CD4-positive, alpha-beta memory T cell (primary cell): ENCODE measurements at regions not wholly inside any gene's neighbourhood (a gene's known extent, or its start where the extent isn't known, plus 50 kb on each side); places are given as distances from the start of the nearest gene placed in this dataset.

Source experiments
- CTCF ChIA-PET: fragments of 350-600 bp; sonication (Branson Sonifier 250); formaldehyde crosslinking; loops from one replicate; lab custom pipeline; 2021; ENCODE audit warnings: inconsistent platforms; ENCODE audit not compliant: partially characterized antibody; lab: Charles Lee
- POLR2A ChIA-PET: fragments of 350-600 bp; sonication (Branson Sonifier 250); formaldehyde crosslinking; loops from one replicate; lab custom pipeline; 2021; ENCODE audit not compliant: partially characterized antibody; lab: Charles Lee
- DNase-seq, 5 donors: peaks; one replicate each; pipeline versions ENCODE4 v3.0.0 to v3.0.0-alpha.2; 2020 to 2022; ENCODE audit warnings: mixed read lengths in 1 of 5
- H3K27ac ChIP-seq: one replicate; pipeline ENCODE4 v1.7.0; 2013; ENCODE audit warnings: low read depth, low read length
- H3K27me3 ChIP-seq: 2 replicates; pipeline ENCODE4 v1.7.0; 2013; ENCODE audit warnings: mild to moderate bottlenecking, low read length, moderate library complexity; ENCODE audit not compliant: insufficient read depth
- H3K36me3 ChIP-seq: 2 replicates; pipeline ENCODE4 v1.7.0; 2013; ENCODE audit warnings: mild to moderate bottlenecking, low read length, moderate library complexity; ENCODE audit not compliant: insufficient read depth
- H3K4me1 ChIP-seq: 2 replicates; pipeline ENCODE4 v1.7.0; 2013; ENCODE audit warnings: mild to moderate bottlenecking, low read length, moderate library complexity; ENCODE audit not compliant: insufficient read depth
- H3K4me3 ChIP-seq, 2 donors: one replicate each; pipeline ENCODE4 v1.7.0; 2013; ENCODE audit warnings: low read length in 2 of 2, mild to moderate bottlenecking in 1 of 2
- H3K9me3 ChIP-seq, 2 donors: one replicate each; pipeline ENCODE4 v1.7.0; 2013; ENCODE audit warnings: low read length in 2 of 2, control low read depth in 1 of 2; ENCODE audit not compliant: control insufficient read depth in 1 of 2
- H3K27ac Mint-ChIP-seq, 7 donors: one replicate each; pipeline ENCODE4 v1.8.0; 2020 to 2021; ENCODE audit warnings: mixed read lengths in 7 of 7, mild to moderate bottlenecking in 6 of 7, inconsistent platforms in 3 of 7, moderate library complexity in 3 of 7
- H3K27me3 Mint-ChIP-seq, 2 donors: one replicate each; pipeline ENCODE4 v1.8.0; 2020 to 2021; ENCODE audit warnings: mixed read lengths in 2 of 2
- H3K36me3 Mint-ChIP-seq, 2 donors: one replicate each; pipeline ENCODE4 v1.8.0; 2020 to 2021; ENCODE audit warnings: mixed read lengths in 2 of 2, inconsistent platforms in 1 of 2, mild to moderate bottlenecking in 1 of 2
- H3K4me1 Mint-ChIP-seq, 4 donors: one replicate each; pipeline ENCODE4 v1.8.0; 2020 to 2021; ENCODE audit warnings: mixed read lengths in 4 of 4, mild to moderate bottlenecking in 1 of 4
- H3K4me3 Mint-ChIP-seq, 8 donors: one replicate each; pipeline ENCODE4 v1.8.0; 2020 to 2021; ENCODE audit warnings: mixed read lengths in 8 of 8, mild to moderate bottlenecking in 7 of 8, moderate library complexity in 6 of 8, inconsistent platforms in 3 of 8
- H3K9me3 Mint-ChIP-seq, 8 donors: one replicate each; pipeline ENCODE4 v1.8.0; 2020 to 2021; ENCODE audit warnings: mixed read lengths in 8 of 8, mild to moderate bottlenecking in 5 of 8, inconsistent platforms in 3 of 8, moderate library complexity in 1 of 8
- intact Hi-C: fragments of 100-400 bp; cut with micrococcal nuclease; formaldehyde crosslinking; loops from one replicate; pipeline ENCODE4 v1.15.1; 2023

GRCh38 chr12:125305231-125305630, 240.0 kb downstream of the AACS start:
- Mint-ChIP-seq H3K36me3 (no peaks in the 10 kb centered on the region), H3K27ac (no peak overlapping the region), H3K4me3 (no peak overlapping the region), H3K4me1 (no peaks in the 10 kb centered on the region), H3K27me3 (peaks cover 1 to 2% of the 10 kb centered on the region in 2 donors), H3K9me3 (peaks cover 0 to 5% (median 0%) of the 10 kb centered on the region in 8 donors)
- H3K4me1 ChIP-seq, result no peaks in the 10 kb centered on the region
- H3K36me3 ChIP-seq, result no peaks in the 10 kb centered on the region
- H3K9me3 ChIP-seq, result no peaks in the 10 kb centered on the region
- CTCF ChIA-PET, result no interaction called here
- H3K4me3 ChIP-seq, result no peak overlapping the region
- no peak overlapping the region for H3K27ac ChIP-seq
- no peak for DNase-seq
- no peaks in the 10 kb centered on the region for H3K27me3 ChIP-seq
- POLR2A ChIA-PET, result no interaction called here
- intact Hi-C loops, result no loop called here

GRCh38 chr12:125310461-125310860, 245.2 kb downstream of the AACS start:
- Mint-ChIP-seq H3K9me3 (peaks cover 0 to 5% (median 0%) of the 10 kb centered on the region in 8 donors), H3K4me3 (no peak overlapping the region), H3K27me3 (peaks cover 5 to 9% of the 10 kb centered on the region in 2 donors), H3K27ac (no peak overlapping the region), H3K4me1 (no peaks in the 10 kb centered on the region), H3K36me3 (no peaks in the 10 kb centered on the region)
- intact Hi-C loops, result no loop called here
- CTCF ChIA-PET, result no interaction called here
- H3K27me3 ChIP-seq, result no peaks in the 10 kb centered on the region
- no peak overlapping the region for H3K4me3 ChIP-seq
- H3K27ac ChIP-seq, result no peak overlapping the region
- no peaks in the 10 kb centered on the region for H3K4me1 ChIP-seq
- no peak for DNase-seq
- POLR2A ChIA-PET, result no interaction called here
- H3K9me3 ChIP-seq, result no peaks in the 10 kb centered on the region
- no peaks in the 10 kb centered on the region for H3K36me3 ChIP-seq

- ChIA-PET CTCF (no interaction called here), POLR2A (no interaction called here)
- intact Hi-C loops, result no loop called here
- Mint-ChIP-seq H3K9me3 (peaks cover 0 to 5% (median under 1%) of the 10 kb centered on the region in 8 donors), H3K36me3 (no peaks in the 10 kb centered on the region), H3K4me3 (no peak overlapping the region), H3K27ac (no peak overlapping the region), H3K27me3 (peaks cover 8 to 9% of the 10 kb centered on the region in 2 donors), H3K4me1 (no peaks in the 10 kb centered on the region)
- Histone ChIP-seq H3K4me3 (no peak overlapping the region), H3K4me1 (no peaks in the 10 kb centered on the region), H3K36me3 (no peaks in the 10 kb centered on the region), H3K27ac (no peak overlapping the region), H3K9me3 (no peaks in the 10 kb centered on the region), H3K27me3 (no peaks in the 10 kb centered on the region)
- DNase-seq, result no peak
These were observed 245.8 kb downstream of the AACS start for GRCh38 chr12:125311050-125311449.

GRCh38 chr12:125312471-125312870, 247.2 kb downstream of the AACS start:
- POLR2A ChIA-PET, result no interaction called here

GRCh38 chr12:125314051-125314755, 249.0 kb downstream of the AACS start:
- no peak overlapping the region for H3K4me3 Mint-ChIP-seq
- H3K9me3 Mint-ChIP-seq, result peaks cover 0 to 5% (median under 1%) of the 10 kb centered on the region in 8 donors
- Histone ChIP-seq H3K4me3 (no peak overlapping the region), H3K27me3 (no peaks in the 10 kb centered on the region), H3K9me3 (no peaks in the 10 kb centered on the region), H3K27ac (no peak overlapping the region), H3K36me3 (no peaks in the 10 kb centered on the region), H3K4me1 (no peaks in the 10 kb centered on the region)
- peaks cover 5 to 12% of the 10 kb centered on the region in 2 donors for H3K27me3 Mint-ChIP-seq
- ChIA-PET CTCF (no interaction called here), POLR2A (no interaction called here)
- no peaks in the 10 kb centered on the region for H3K36me3 Mint-ChIP-seq
- DNase-seq, result no peak
- intact Hi-C loops, result no loop called here
- H3K27ac Mint-ChIP-seq, result no peak overlapping the region
- H3K4me1 Mint-ChIP-seq, result no peaks in the 10 kb centered on the region

More at GRCh38 chr12:125312471-125312870, 247.2 kb downstream of the AACS start:
- Histone ChIP-seq H3K27ac (no peak overlapping the region), H3K36me3 (no peaks in the 10 kb centered on the region), H3K4me3 (no peak overlapping the region), H3K9me3 (no peaks in the 10 kb centered on the region), H3K27me3 (no peaks in the 10 kb centered on the region), H3K4me1 (no peaks in the 10 kb centered on the region)
- Mint-ChIP-seq H3K27ac (no peak overlapping the region), H3K36me3 (no peaks in the 10 kb centered on the region), H3K4me3 (no peak overlapping the region), H3K4me1 (no peaks in the 10 kb centered on the region), H3K27me3 (peaks cover 8 to 10% of the 10 kb centered on the region in 2 donors), H3K9me3 (peaks cover 0 to 5% (median under 1%) of the 10 kb centered on the region in 8 donors)
- DNase-seq, result no peak
- CTCF ChIA-PET, result interaction anchor here (1.2 kb wide), 1 partner anchor 9 kb away, joined by 4 read pairs; no protein-coding TSS in a partner anchor
- intact Hi-C loops, result no loop called here

GRCh38 chr12:125315771-125316170, 250.5 kb downstream of the AACS start:
- Mint-ChIP-seq H3K27me3 (peaks cover 9 to 12% of the 10 kb centered on the region in 2 donors), H3K4me1 (no peaks in the 10 kb centered on the region), H3K9me3 (peaks cover 0 to 5% (median 0%) of the 10 kb centered on the region in 8 donors), H3K4me3 (no peak overlapping the region), H3K36me3 (no peaks in the 10 kb centered on the region), H3K27ac (no peak overlapping the region)
- Histone ChIP-seq H3K36me3 (no peaks in the 10 kb centered on the region), H3K27ac (no peak overlapping the region), H3K4me3 (no peak overlapping the region), H3K9me3 (no peaks in the 10 kb centered on the region), H3K4me1 (no peaks in the 10 kb centered on the region), H3K27me3 (no peaks in the 10 kb centered on the region)
- intact Hi-C loops, result no loop called here
- POLR2A ChIA-PET, result no interaction called here
- CTCF ChIA-PET, result interaction anchor here (2.5 kb wide), 1 partner anchor 16 kb away, joined by 6 read pairs; no protein-coding TSS in a partner anchor
- DNase-seq, result no peak

GRCh38 chr12:125320177-125320576, 254.9 kb downstream of the AACS start:
- POLR2A ChIA-PET, result no interaction called here

More at GRCh38 chr12:125320177-125320576, 254.9 kb downstream of the AACS start:
- Mint-ChIP-seq H3K27me3 (peaks cover 4 to 5% of the 10 kb centered on the region in 2 donors), H3K9me3 (peaks cover 0 to 5% (median 1%) of the 10 kb centered on the region in 8 donors), H3K36me3 (no peaks in the 10 kb centered on the region), H3K4me3 (no peak overlapping the region), H3K4me1 (no peaks in the 10 kb centered on the region), H3K27ac (no peak overlapping the region)
- DNase-seq, result no peak
- no peak overlapping the region for H3K27ac ChIP-seq
- H3K36me3 ChIP-seq, result no peaks in the 10 kb centered on the region
- CTCF ChIA-PET, result no interaction called here
- intact Hi-C loops, result no loop called here
- H3K9me3 ChIP-seq, result no peaks in the 10 kb centered on the region
- no peaks in the 10 kb centered on the region for H3K27me3 ChIP-seq
- no peak overlapping the region for H3K4me3 ChIP-seq
- no peaks in the 10 kb centered on the region for H3K4me1 ChIP-seq
